Erythroblast (primary cell): ENCODE measurements at regions not wholly inside any gene's neighbourhood (a gene's known extent, or its start where the extent isn't known, plus 50 kb on each side); places are given as distances from the start of the nearest gene placed in this dataset.

Source experiments
- GATA1 ChIP-seq: IDR thresholded peaks from 2 replicates; pipeline ENCODE4 v1.6.1; 2011; ENCODE audit warnings: low read depth, mild to moderate bottlenecking, control low read depth, low read length, moderate library complexity
- POLR2A ChIP-seq: IDR thresholded peaks from 2 replicates; pipeline ENCODE4 v1.6.1; 2011; ENCODE audit warnings: mild to moderate bottlenecking, low read length

GRCh38 chr2:134782107-134782506 is 56.3 kb upstream of the ACMSD start:
- TF ChIP-seq POLR2A (no peak), GATA1 (no peak)
